Liver (tissue), 8 donors: ENCODE measurements at regions not wholly inside any gene's neighbourhood (a gene's known extent, or its start where the extent isn't known, plus 50 kb on each side); places are given as distances from the start of the nearest gene placed in this dataset.

Experiments
- DNase-seq: peaks from one replicate; pipeline ENCODE4 v3.0.0-alpha.2; 2017; ENCODE audit warnings: low spot score
- H3K27ac ChIP-seq, 2 donors: one replicate each; pipeline ENCODE4 v1.7.0; 2013; ENCODE audit warnings: inconsistent platforms in 2 of 2, low read length in 2 of 2, control low read depth in 1 of 2, low read depth in 1 of 2, mild to moderate bottlenecking in 1 of 2
- H3K27me3 ChIP-seq, 4 donors: one replicate each; pipeline versions ENCODE4 v1.6.1 to v1.7.0; 2013; ENCODE audit warnings: low read length in 3 of 4, inconsistent platforms in 1 of 4, mild to moderate bottlenecking in 1 of 4, moderate library complexity in 1 of 4; ENCODE audit not compliant: control insufficient read depth in 4 of 4, insufficient read depth in 4 of 4
- H3K36me3 ChIP-seq, 4 donors: one replicate each; pipeline versions ENCODE4 v1.6.1 to v1.7.0; 2013; ENCODE audit warnings: low read length in 3 of 4, mild to moderate bottlenecking in 3 of 4, low read depth in 1 of 4, moderate library complexity in 1 of 4; ENCODE audit not compliant: control insufficient read depth in 4 of 4, insufficient read depth in 3 of 4
- H3K4me1 ChIP-seq, 4 donors: one replicate each; pipeline versions ENCODE4 v1.6.1 to v1.7.0; 2013; ENCODE audit warnings: low read length in 3 of 4, mild to moderate bottlenecking in 3 of 4, moderate library complexity in 1 of 4; ENCODE audit not compliant: control insufficient read depth in 4 of 4, insufficient read depth in 4 of 4
- H3K4me3 ChIP-seq, 3 donors: one replicate each; pipeline versions ENCODE4 v1.6.1 to v1.7.0; 2013; ENCODE audit warnings: low read length in 3 of 3, control low read depth in 1 of 3, low read depth in 1 of 3, mild to moderate bottlenecking in 1 of 3
- H3K9ac ChIP-seq, 2 donors: one replicate each; pipeline ENCODE4 v1.7.0; 2013; ENCODE audit warnings: low read length in 2 of 2, mild to moderate bottlenecking in 2 of 2, moderate library complexity in 2 of 2, control low read depth in 1 of 2, low read depth in 1 of 2
- H3K9me3 ChIP-seq, 4 donors: one replicate each; pipeline versions ENCODE4 v1.6.1 to v1.7.0; 2013; ENCODE audit warnings: low read length in 3 of 4; ENCODE audit not compliant: control insufficient read depth in 4 of 4
- ATF3 ChIP-seq: IDR thresholded peaks from 2 replicates; pipeline ENCODE4 v1.6.1; 2016; ENCODE audit warnings: antibody characterized with exemption
- CTCF ChIP-seq: fragments of 150-350 bp; IDR thresholded peaks from 2 replicates; pipeline ENCODE4 v1.5.1; 2017; ENCODE audit warnings: improper control_type of control experiment, low read depth, low read length; ENCODE audit not compliant: missing input control
- EGR1 ChIP-seq, 2 donors: IDR thresholded peaks; 2 replicates each; pipeline ENCODE4 v1.6.1; 2016 to 2018; ENCODE audit warnings: antibody characterized with exemption in 2 of 2, low read depth in 2 of 2
- FOXA1 ChIP-seq: IDR thresholded peaks from 2 replicates; pipeline ENCODE4 v1.6.1; 2016; ENCODE audit warnings: antibody characterized with exemption
- FOXA2 ChIP-seq: IDR thresholded peaks from 2 replicates; pipeline ENCODE4 v1.6.1; 2016; ENCODE audit warnings: antibody characterized with exemption
- GABPA ChIP-seq, 2 donors: IDR thresholded peaks in 1 of 2; conservative IDR thresholded peaks in 1 of 2; 2 replicates each; pipeline ENCODE4 v1.6.1; 2016; ENCODE audit warnings: antibody characterized with exemption in 2 of 2, mild to moderate bottlenecking in 1 of 2, moderate library complexity in 1 of 2
- HNF4A ChIP-seq, 2 donors: conservative IDR thresholded peaks; 2 replicates each; pipeline ENCODE4 v1.6.1; 2016; ENCODE audit warnings: antibody characterized with exemption in 2 of 2, mild to moderate bottlenecking in 2 of 2
- HNF4G ChIP-seq: IDR thresholded peaks from 2 replicates; pipeline ENCODE4 v1.6.1; 2016; ENCODE audit warnings: antibody characterized with exemption
- JUND ChIP-seq, 2 donors: IDR thresholded peaks; 2 replicates each; pipeline ENCODE4 v1.6.1; 2016; ENCODE audit warnings: antibody characterized with exemption in 2 of 2
- MAX ChIP-seq: IDR thresholded peaks from 2 replicates; pipeline ENCODE4 v1.6.1; 2016; ENCODE audit warnings: antibody characterized with exemption
- NR2F2 ChIP-seq: IDR thresholded peaks from 2 replicates; pipeline ENCODE4 v1.6.1; 2016; ENCODE audit warnings: antibody characterized with exemption
- RAD21 ChIP-seq, 2 donors: IDR thresholded peaks; 2 replicates each; pipeline ENCODE4 v1.6.1; 2016; ENCODE audit warnings: antibody characterized with exemption in 2 of 2, mild to moderate bottlenecking in 2 of 2
- REST ChIP-seq: IDR thresholded peaks from 2 replicates; pipeline ENCODE4 v1.6.1; 2016; ENCODE audit warnings: antibody characterized with exemption, mild to moderate bottlenecking
- RXRA ChIP-seq, 2 donors: IDR thresholded peaks; 2 replicates each; pipeline ENCODE4 v1.6.1; 2017 to 2018; ENCODE audit warnings: antibody characterized with exemption in 2 of 2, mild to moderate bottlenecking in 1 of 2
- SP1 ChIP-seq: IDR thresholded peaks from 2 replicates; pipeline ENCODE4 v1.6.1; 2018; ENCODE audit warnings: antibody characterized with exemption, mild to moderate bottlenecking
- TAF1 ChIP-seq: conservative IDR thresholded peaks from 2 replicates; pipeline ENCODE4 v1.6.1; 2016; ENCODE audit warnings: antibody characterized with exemption, mild to moderate bottlenecking
- YY1 ChIP-seq: IDR thresholded peaks from 2 replicates; pipeline ENCODE4 v1.6.1; 2016; ENCODE audit warnings: antibody characterized with exemption, mild to moderate bottlenecking
- WGBS: extraction: QIAGEN DNeasy Blood & Tissue Kit; methylation state at CpG from one replicate; pipeline ENCODE4 v1.1.7; 2013; 5-methylcytosine and 5-hydroxymethylcytosine counted together
- TF ChIP-seq, protein P1 (sequence below): IDR thresholded peaks from 2 replicates; pipeline ENCODE4 v1.6.1; 2016; ENCODE audit warnings: antibody characterized with exemption
- donor health status: healthy.
- donor health status: healthy.
- donor health status: healthy.
- donor health status: healthy.
- donor health status: healthy.

DNA sequence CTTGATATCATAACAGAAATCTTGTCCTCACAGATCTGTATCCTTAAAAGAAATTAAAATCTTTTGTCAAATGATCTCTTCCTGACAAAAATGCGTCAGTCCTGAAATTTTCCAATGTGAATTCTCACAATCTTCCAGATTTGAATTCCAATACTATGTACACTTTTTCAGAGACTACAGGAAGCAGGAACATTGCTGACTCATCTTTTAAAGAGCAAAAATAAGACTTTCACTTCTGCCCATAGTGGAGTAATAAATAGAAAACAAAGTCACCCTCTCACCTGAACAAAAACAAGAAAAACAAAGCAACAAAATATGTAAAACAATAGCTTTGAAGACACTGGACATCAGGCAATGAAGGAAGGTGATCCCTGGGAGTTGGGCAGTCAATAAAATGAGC lies 167.0 kb upstream of the IPO5 start:
- Histone ChIP-seq H3K27ac (no peak overlapping the region), H3K27me3 (no peaks in the 10 kb centered on the region), H3K4me1 (no peaks in the 10 kb centered on the region), H3K9me3 (peaks cover 4 to 15% (median 9%) of the 10 kb centered on the region in 4 donors), H3K36me3 (no peaks in the 10 kb centered on the region), H3K4me3 (no peak overlapping the region), H3K9ac (no peak overlapping the region)
- TF ChIP-seq ATF3 (no peak), RXRA (IDR thresholded peaks at IDR 0.05) (no peak), TAF1 (no peak), FOXA2 (no peak), SP1 (no peak), NR2F2 (no peak), MAX (no peak), CTCF (no peak), REST (no peak), HNF4G (no peak), JUND (IDR thresholded peaks at IDR 0.05) (no peak), YY1 (no peak), EGR1 (IDR thresholded peaks at IDR 0.05; ENCODE audit: low read depth in 2 of 2) (no peak), FOXA1 (no peak), GABPA (IDR thresholded peaks at IDR 0.05 in 1 of 2, conservative IDR thresholded peaks at IDR 0.05 in 1 of 2) (no peak), RAD21 (IDR thresholded peaks at IDR 0.05) (no peak), HNF4A (conservative IDR thresholded peaks at IDR 0.05) (no peak)
- TF ChIP-seq, protein P1, sequence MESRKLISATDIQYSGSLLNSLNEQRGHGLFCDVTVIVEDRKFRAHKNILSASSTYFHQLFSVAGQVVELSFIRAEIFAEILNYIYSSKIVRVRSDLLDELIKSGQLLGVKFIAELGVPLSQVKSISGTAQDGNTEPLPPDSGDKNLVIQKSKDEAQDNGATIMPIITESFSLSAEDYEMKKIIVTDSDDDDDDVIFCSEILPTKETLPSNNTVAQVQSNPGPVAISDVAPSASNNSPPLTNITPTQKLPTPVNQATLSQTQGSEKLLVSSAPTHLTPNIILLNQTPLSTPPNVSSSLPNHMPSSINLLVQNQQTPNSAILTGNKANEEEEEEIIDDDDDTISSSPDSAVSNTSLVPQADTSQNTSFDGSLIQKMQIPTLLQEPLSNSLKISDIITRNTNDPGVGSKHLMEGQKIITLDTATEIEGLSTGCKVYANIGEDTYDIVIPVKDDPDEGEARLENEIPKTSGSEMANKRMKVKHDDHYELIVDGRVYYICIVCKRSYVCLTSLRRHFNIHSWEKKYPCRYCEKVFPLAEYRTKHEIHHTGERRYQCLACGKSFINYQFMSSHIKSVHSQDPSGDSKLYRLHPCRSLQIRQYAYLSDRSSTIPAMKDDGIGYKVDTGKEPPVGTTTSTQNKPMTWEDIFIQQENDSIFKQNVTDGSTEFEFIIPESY, result no peak
- DNase-seq, result no peak
- WGBS, result 74% methylated on average over 1 of the region's 1 CpG

DNA sequence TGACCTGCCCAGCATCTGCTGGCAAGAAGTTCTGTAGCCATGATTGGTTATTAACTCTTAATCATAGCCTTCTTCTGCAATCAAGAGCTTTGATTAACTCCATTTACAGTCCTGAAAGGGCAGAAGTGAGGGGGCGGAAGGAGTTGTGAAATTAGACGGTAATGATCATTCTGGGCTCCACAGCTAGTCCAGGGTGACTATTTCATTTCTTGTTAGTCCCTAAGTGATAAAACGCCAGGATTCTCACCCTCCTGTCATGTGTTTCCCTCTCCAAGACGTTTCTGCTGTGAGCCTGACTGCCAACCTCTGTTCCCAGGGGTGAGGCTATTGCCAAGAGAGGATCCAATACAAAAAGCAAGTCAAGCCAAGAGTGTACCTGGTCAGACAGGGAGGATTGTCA lies 155.9 kb upstream of the IPO5 start:
- Histone ChIP-seq H3K4me3 (no peak overlapping the region), H3K27ac (no peak overlapping the region), H3K36me3 (no peaks in the 10 kb centered on the region), H3K4me1 (peaks cover 0 to 2% (median 0%) of the 10 kb centered on the region in 4 donors), H3K9me3 (peaks cover 4 to 16% (median 6%) of the 10 kb centered on the region in 4 donors), H3K9ac (no peak overlapping the region), H3K27me3 (no peaks in the 10 kb centered on the region)
- TF ChIP-seq NR2F2, result no peak
- TF ChIP-seq HNF4A (conservative IDR thresholded peaks at IDR 0.05), result no peak
- TF ChIP-seq GABPA (IDR thresholded peaks at IDR 0.05 in 1 of 2, conservative IDR thresholded peaks at IDR 0.05 in 1 of 2), result no peak
- no peak for TF ChIP-seq JUND (IDR thresholded peaks at IDR 0.05)
- DNase-seq, result no peak
- 58% methylated on average over 4 of the region's 4 CpGs for WGBS
